Activated naive CD4-positive, alpha-beta T cell (primary cell): ENCODE measurements at regions not wholly inside any gene's neighbourhood (a gene's known extent, or its start where the extent isn't known, plus 50 kb on each side); places are given as distances from the start of the nearest gene placed in this dataset.
"Not testable (repeated sequence)": the region's sequence is repeated elsewhere in the genome, so short reads cannot be mapped to it uniquely, and the experiment has no call there.

Experiments
- DNase-seq, 4 experiments: peaks; one replicate each; lab custom pipeline; 2025; lab: John Stamatoyannopoulos, UW

GRCh38 chr18:43341014-43341413, 63.7 kb upstream of the SYT4 start:
- no peak for DNase-seq

GRCh38 chr18:43350176-43350575, 72.9 kb upstream of the SYT4 start:
- DNase-seq = no peak

- DNase-seq = no peak
These were observed 87.2 kb upstream of the SYT4 start for GRCh38 chr18:43364535-43364934.

- DNase-seq = no peak
These were observed 90.6 kb upstream of the SYT4 start for GRCh38 chr18:43367895-43368294.

GRCh38 chr18:43369311-43369710, 92.0 kb upstream of the SYT4 start:
- DNase-seq = not testable (repeated sequence)

GRCh38 chr18:43372773-43373172, 95.5 kb upstream of the SYT4 start:
- no peak for DNase-seq

- DNase-seq = no peak
These were observed 102.9 kb upstream of the SYT4 start for GRCh38 chr18:43380104-43380672.

- no peak for DNase-seq
These were observed 105.5 kb upstream of the SYT4 start for GRCh38 chr18:43382641-43383403.

GRCh38 chr18:43389163-43389562, 111.9 kb upstream of the SYT4 start:
- no peak for DNase-seq

GRCh38 chr18:43392168-43392567, 114.9 kb upstream of the SYT4 start:
- DNase-seq = no peak

GRCh38 chr18:43393174-43393573, 115.9 kb upstream of the SYT4 start:
- DNase-seq = no peak

- no peak for DNase-seq
These were observed 119.0 kb upstream of the SYT4 start for GRCh38 chr18:43396266-43396665.

GRCh38 chr18:43398601-43399000, 121.3 kb upstream of the SYT4 start:
- no peak for DNase-seq

- no peak for DNase-seq
These were observed 127.8 kb upstream of the SYT4 start for GRCh38 chr18:43405097-43405496.

- DNase-seq = no peak
These were observed 136.7 kb upstream of the SYT4 start for GRCh38 chr18:43414006-43414405.

GRCh38 chr18:43420091-43420490, 142.8 kb upstream of the SYT4 start:
- no peak for DNase-seq

GRCh38 chr18:43420950-43421349, 143.7 kb upstream of the SYT4 start:
- DNase-seq = no peak

GRCh38 chr18:43422518-43422917, 145.2 kb upstream of the SYT4 start:
- no peak for DNase-seq

GRCh38 chr18:43435851-43436250, 158.6 kb upstream of the SYT4 start:
- no peak for DNase-seq

GRCh38 chr18:43442131-43442530, 164.8 kb upstream of the SYT4 start:
- DNase-seq = no peak

- DNase-seq = no peak
These were observed 165.3 kb upstream of the SYT4 start for GRCh38 chr18:43442571-43442970.

- no peak for DNase-seq
These were observed 188.2 kb upstream of the SYT4 start for GRCh38 chr18:43465483-43465882.

- DNase-seq = no peak
These were observed 194.6 kb upstream of the SYT4 start for GRCh38 chr18:43471873-43472272.

GRCh38 chr18:43481069-43481468, 203.8 kb upstream of the SYT4 start:
- DNase-seq = no peak
